Fibroblast of villous mesenchyme (primary cell): ENCODE measurements at regions not wholly inside any gene's neighbourhood (a gene's known extent, or its start where the extent isn't known, plus 50 kb on each side); places are given as distances from the start of the nearest gene placed in this dataset.
"Not testable (repeated sequence)": the region's sequence is repeated elsewhere in the genome, so short reads cannot be mapped to it uniquely, and the experiment has no call there.

Experiments
- DNase-seq: peaks from one replicate; pipeline ENCODE4 v3.0.0-alpha.2; 2010; ENCODE audit warnings: low read depth
- H3K4me3 ChIP-seq: 2 replicates; pipeline ENCODE4 v1.5.1; 2011; ENCODE audit warnings: low read depth, mild to moderate bottlenecking, low read length
- CTCF ChIP-seq: IDR thresholded peaks from 2 replicates; pipeline ENCODE4 v1.5.1; 2012; ENCODE audit warnings: low read depth, mild to moderate bottlenecking, low read length; ENCODE audit not compliant: insufficient read depth

GRCh38 chr9:89684912-89685636, 80.3 kb downstream of the GADD45G start:
- TF ChIP-seq CTCF, result no peak
- H3K4me3 ChIP-seq, result no peak overlapping the region
- no peak for DNase-seq

- H3K4me3 ChIP-seq, result no peak overlapping the region
- TF ChIP-seq CTCF, result no peak
- DNase-seq, result no peak
Measured at GRCh38 chr9:89685698-89686097, 80.9 kb downstream of the GADD45G start.

GRCh38 chr9:89686126-89686525, 81.3 kb downstream of the GADD45G start:
- no peak for TF ChIP-seq CTCF
- no peak for DNase-seq
- H3K4me3 ChIP-seq, result no peak overlapping the region

- H3K4me3 ChIP-seq, result no peak overlapping the region
- no peak for DNase-seq
Measured at GRCh38 chr9:89686621-89687020, 81.8 kb downstream of the GADD45G start.

GRCh38 chr9:89687188-89687587, 82.4 kb downstream of the GADD45G start:
- DNase-seq, result no peak
- TF ChIP-seq CTCF, result no peak
- no peak overlapping the region for H3K4me3 ChIP-seq

More at GRCh38 chr9:89686621-89687020, 81.8 kb downstream of the GADD45G start:
- no peak for TF ChIP-seq CTCF

- no peak for TF ChIP-seq CTCF
Measured at GRCh38 chr9:89687848-89688247, 83.0 kb downstream of the GADD45G start.

GRCh38 chr9:89689321-89689720, 84.5 kb downstream of the GADD45G start:
- not testable (repeated sequence) for DNase-seq, H3K4me3 ChIP-seq

More at GRCh38 chr9:89687848-89688247, 83.0 kb downstream of the GADD45G start:
- no peak overlapping the region for H3K4me3 ChIP-seq
- no peak for DNase-seq
